ENCODE measurements at regions not wholly inside any gene's neighbourhood (a gene's known extent, or its start where the extent isn't known, plus 50 kb on each side); places are given as distances from the start of the nearest gene placed in this dataset.

- no peak for TF ChIP-seq CTCF (IDR thresholded peaks at IDR 0.05)
- Mint-ChIP-seq H3K27ac (no peak overlapping the region), H3K4me1 (ENCODE audit: low read depth) (no peaks in the 10 kb centered on the region), H3K36me3 (ENCODE audit: low read depth) (no peaks in the 10 kb centered on the region), H3K9me3 (no peaks in the 10 kb centered on the region), H3K27me3 (peaks cover 2% of the 10 kb centered on the region), H3K4me3 (no peak overlapping the region)
- CTCF ChIA-PET: interaction anchor here (1.1 to 1.4 kb wide), 2 partner anchors 14 to 237 kb away, joined by 3 to 5 read pairs; no protein-coding TSS in a partner anchor
- intact Hi-C loops (cut with micrococcal nuclease): no loop called here
- DNase-seq: no peak
- ATAC-seq: no peak
- POLR2A ChIA-PET: no interaction called here
These were observed 95.1 kb downstream of the OXSM start for GRCh38 chr3:25884981-25885380.

- H3K27me3 Mint-ChIP-seq: peaks cover 2% of the 10 kb centered on the region
- no peak overlapping the region for H3K4me3 Mint-ChIP-seq
- no peak for ATAC-seq
- CTCF ChIA-PET: interaction anchor here (1.1 to 1.4 kb wide), 2 partner anchors 14 to 237 kb away, joined by 3 to 5 read pairs; no protein-coding TSS in a partner anchor
- no peaks in the 10 kb centered on the region for H3K4me1 Mint-ChIP-seq (ENCODE audit: low read depth)
- TF ChIP-seq CTCF (IDR thresholded peaks at IDR 0.05): no peak
- POLR2A ChIA-PET: no interaction called here
- no peak for DNase-seq
- H3K27ac Mint-ChIP-seq: no peak overlapping the region
- intact Hi-C loops (cut with micrococcal nuclease): no loop called here
- no peaks in the 10 kb centered on the region for H3K9me3 Mint-ChIP-seq
- H3K36me3 Mint-ChIP-seq (ENCODE audit: low read depth): no peaks in the 10 kb centered on the region
These were observed 95.7 kb downstream of the OXSM start for GRCh38 chr3:25885544-25885943.

- TF ChIP-seq CTCF (IDR thresholded peaks at IDR 0.05): no peak
- H3K27me3 Mint-ChIP-seq: no peaks in the 10 kb centered on the region
- no peaks in the 10 kb centered on the region for H3K36me3 Mint-ChIP-seq (ENCODE audit: low read depth)
- DNase-seq: no peak
- ChIA-PET CTCF (no interaction called here), POLR2A (no interaction called here)
- no peaks in the 10 kb centered on the region for H3K9me3 Mint-ChIP-seq
- intact Hi-C loops (cut with micrococcal nuclease): no loop called here
- no peak overlapping the region for H3K27ac Mint-ChIP-seq
- no peak overlapping the region for H3K4me3 Mint-ChIP-seq
- no peak for ATAC-seq
- H3K4me1 Mint-ChIP-seq (ENCODE audit: low read depth): no peaks in the 10 kb centered on the region
These were observed 98.0 kb downstream of the OXSM start for GRCh38 chr3:25887907-25888306.

- Mint-ChIP-seq H3K36me3 (ENCODE audit: low read depth) (no peaks in the 10 kb centered on the region), H3K4me1 (ENCODE audit: low read depth) (no peaks in the 10 kb centered on the region), H3K9me3 (no peaks in the 10 kb centered on the region), H3K27ac (no peak overlapping the region), H3K4me3 (no peak overlapping the region), H3K27me3 (no peaks in the 10 kb centered on the region)
- CTCF ChIA-PET: interaction anchor here (1.1 kb wide), 1 partner anchor 32 kb away, joined by 3 read pairs; no protein-coding TSS in a partner anchor
- intact Hi-C loops (cut with micrococcal nuclease): no loop called here
- POLR2A ChIA-PET: no interaction called here
- ATAC-seq: no peak
- DNase-seq: no peak
- no peak for TF ChIP-seq CTCF (IDR thresholded peaks at IDR 0.05)
These were observed 99.1 kb downstream of the OXSM start for GRCh38 chr3:25888892-25889524.

GRCh38 chr3:25889525-25889917 is 99.6 kb downstream of the OXSM start:
- no peak for ATAC-seq
- Mint-ChIP-seq H3K36me3 (ENCODE audit: low read depth) (no peaks in the 10 kb centered on the region), H3K4me3 (no peak overlapping the region), H3K27me3 (no peaks in the 10 kb centered on the region), H3K27ac (no peak overlapping the region), H3K9me3 (no peaks in the 10 kb centered on the region), H3K4me1 (ENCODE audit: low read depth) (no peaks in the 10 kb centered on the region)
- ChIA-PET POLR2A (no interaction called here), CTCF (no interaction called here)
- no peak for TF ChIP-seq CTCF (IDR thresholded peaks at IDR 0.05)
- intact Hi-C loops (cut with micrococcal nuclease): no loop called here
- no peak for DNase-seq

Data from activated CD8-positive, alpha-beta T cell treated with anti-CD3 and anti-CD28 coated beads for 36 hours (primary cell).